B cell (primary cell): ENCODE measurements at regions not wholly inside any gene's neighbourhood (a gene's known extent, or its start where the extent isn't known, plus 50 kb on each side); places are given as distances from the start of the nearest gene placed in this dataset.

Source experiments
- ATAC-seq: fragments of 200-7000 bp; cut with Tn5 transposase; one replicate; pipeline ENCODE4 v1.10.0; 2021; ENCODE audit warnings: low read depth, mild to moderate bottlenecking, moderate number of reproducible peaks, moderate library complexity
- CTCF ChIA-PET: fragments of 350-600 bp; sonication (Branson Sonifier 250); formaldehyde crosslinking; loops from one replicate; lab custom pipeline; 2021; ENCODE audit warnings: antibody characterized with exemption, inconsistent platforms; lab: Charles Lee
- POLR2A ChIA-PET: fragments of 350-600 bp; sonication (Branson Sonifier 250); formaldehyde crosslinking; loops from one replicate; lab custom pipeline; 2021; ENCODE audit warnings: antibody characterized with exemption; lab: Charles Lee
- DNase-seq: peaks from one replicate; pipeline ENCODE4 v3.0.0; 2013
- H2AFZ ChIP-seq: 2 replicates; pipeline ENCODE4 v1.6.1; 2012; ENCODE audit warnings: mild to moderate bottlenecking, low read depth, low read length; ENCODE audit not compliant: insufficient read depth, poor library complexity, severe bottlenecking
- H3K27ac ChIP-seq, 2 donors: 1 replicate in 1 of 2; 2 replicates in 1 of 2; pipeline ENCODE4 v1.5.1; 2012 to 2013; ENCODE audit warnings: low read length in 2 of 2, mild to moderate bottlenecking in 2 of 2, moderate library complexity in 1 of 2
- H3K27me3 ChIP-seq, 4 experiments: fragments of 200-600 bp in 1 of 4; sonication (generic) in 1 of 4; replicated peaks in 1 of 4; 1 replicate in 2 of 4; 2 replicates in 2 of 4; pipeline versions ENCODE4 v1.6.1 to v1.7.0; 2013 to 2016; ENCODE audit warnings: low read length in 3 of 4, mild to moderate bottlenecking in 2 of 4, mixed read lengths in 1 of 4, moderate library complexity in 1 of 4; ENCODE audit not compliant: insufficient read depth in 4 of 4, control insufficient read depth in 3 of 4; ENCODE audit errors: control extremely low read depth in 1 of 4
- H3K36me3 ChIP-seq, 2 experiments: replicated peaks in 1 of 2; 1 replicate in 1 of 2; 2 replicates in 1 of 2; pipeline versions ENCODE4 v1.6.1 to v1.7.1; 2013; ENCODE audit warnings: low read length in 1 of 2; ENCODE audit not compliant: insufficient read depth in 2 of 2, control insufficient read depth in 1 of 2; ENCODE audit errors: control extremely low read depth in 1 of 2, extremely low read depth in 1 of 2
- H3K4me1 ChIP-seq, 2 donors: fragments of 200-600 bp in 1 of 2; sonication (generic) in 1 of 2; 1 replicate in 1 of 2; 2 replicates in 1 of 2; pipeline versions ENCODE4 v1.5.1 to v1.6.1; 2013 to 2017; ENCODE audit warnings: low read length in 2 of 2; ENCODE audit not compliant: control insufficient read depth in 2 of 2, insufficient read depth in 2 of 2
- H3K4me2 ChIP-seq: replicated peaks from 2 replicates; pipeline ENCODE3; 2012; ENCODE audit warnings: mild to moderate bottlenecking, low read depth, low read length; ENCODE audit not compliant: poor library complexity, severe bottlenecking
- H3K4me3 ChIP-seq, 5 experiments: fragments of 200-600 bp in 1 of 5; sonication (generic) in 1 of 5; 1 replicate in 3 of 5; 2 replicates in 2 of 5; pipeline versions ENCODE4 v1.5.1 to v1.7.0; 2011 to 2016; ENCODE audit warnings: low read length in 4 of 5, mild to moderate bottlenecking in 4 of 5, low read depth in 2 of 5, control low read depth in 1 of 5, moderate library complexity in 1 of 5; ENCODE audit not compliant: insufficient read depth in 1 of 5; ENCODE audit errors: control extremely low read depth in 1 of 5, extremely low read depth in 1 of 5
- H3K79me2 ChIP-seq: fragments of 200-600 bp; sonication (generic); one replicate; pipeline ENCODE4 v1.6.0; 2016; ENCODE audit warnings: low read length; ENCODE audit not compliant: control insufficient read depth, insufficient read depth
- H3K9ac ChIP-seq: fragments of 200-600 bp; sonication (generic); 2 replicates; pipeline ENCODE4 v1.6.1; 2017; ENCODE audit warnings: mild to moderate bottlenecking, low read length, moderate library complexity
- H3K9me3 ChIP-seq, 3 donors: one replicate each; pipeline versions ENCODE4 v1.6.1 to v1.7.1; 2013; ENCODE audit warnings: low read length in 2 of 3; ENCODE audit not compliant: control insufficient read depth in 2 of 3, insufficient read depth in 1 of 3; ENCODE audit errors: control extremely low read depth in 1 of 3
- H4K20me1 ChIP-seq: 2 replicates; pipeline ENCODE4 v1.6.0; 2012; ENCODE audit warnings: mild to moderate bottlenecking, low read length; ENCODE audit not compliant: insufficient read depth, control insufficient read depth, poor library complexity, severe bottlenecking
- H3K27ac Mint-ChIP-seq: one replicate; pipeline ENCODE4 v1.8.0; 2021; ENCODE audit warnings: mixed read lengths
- H3K27me3 Mint-ChIP-seq: one replicate; pipeline ENCODE4 v1.8.0; 2021; ENCODE audit warnings: mixed read lengths
- H3K4me1 Mint-ChIP-seq: one replicate; pipeline ENCODE4 v1.8.0; 2021; ENCODE audit warnings: mixed read lengths
- H3K4me3 Mint-ChIP-seq: one replicate; pipeline ENCODE4 v1.8.0; 2021; ENCODE audit warnings: mixed read lengths
- H3K9me3 Mint-ChIP-seq: one replicate; pipeline ENCODE4 v1.8.0; 2022; ENCODE audit warnings: mixed read lengths; ENCODE audit not compliant: insufficient read depth
- CTCF ChIP-seq: fragments of 200-600 bp; IDR thresholded peaks from one replicate; pipeline ENCODE4 v1.8.0; 2022; ENCODE audit warnings: antibody characterized with exemption, mild to moderate bottlenecking
- EZH2 ChIP-seq: IDR thresholded peaks from 2 replicates; pipeline ENCODE4 v1.6.1; 2012; ENCODE audit warnings: borderline replicate concordance, low read depth, mild to moderate bottlenecking, moderate library complexity, low read length; ENCODE audit not compliant: insufficient read depth, poor library complexity, severe bottlenecking
- WGBS: methylation state at CpG from one replicate; pipeline ENCODE4 v1.1.5; 2013; ENCODE audit warnings: missing lambda C conversion rate; ENCODE audit not compliant: insufficient coverage; 5-methylcytosine and 5-hydroxymethylcytosine counted together
- intact Hi-C: fragments of 100-400 bp; cut with micrococcal nuclease; formaldehyde crosslinking; loops from one replicate; pipeline ENCODE4 v1.10.0; 2022

- 85% methylated on average over 8 of the region's 11 CpGs for WGBS
- no peak for ATAC-seq
- peaks cover 1% of the 10 kb centered on the region for H3K4me1 Mint-ChIP-seq
Measured at GRCh38 chr10:32182476-32182875, 126.3 kb upstream of the KIF5B start.

More at GRCh38 chr10:32182476-32182875, 126.3 kb upstream of the KIF5B start:
- ChIA-PET POLR2A (no interaction called here), CTCF (no interaction called here)
- no peaks in the 10 kb centered on the region for H3K9me3 ChIP-seq
- no peak overlapping the region for H3K27ac Mint-ChIP-seq
- H3K27me3 Mint-ChIP-seq: peaks cover 13% of the 10 kb centered on the region
- DNase-seq: no peak
- intact Hi-C loops: no loop called here
- no peaks in the 10 kb centered on the region for H4K20me1 ChIP-seq
- no peaks in the 10 kb centered on the region for H3K9me3 Mint-ChIP-seq
- no peak overlapping the region for H3K4me3 Mint-ChIP-seq
- peaks cover 0 to 7% (median 2%) of the 10 kb centered on the region in 4 experiments for H3K27me3 ChIP-seq
- no peaks in the 10 kb centered on the region for H3K36me3 ChIP-seq
- no peak overlapping the region for H3K4me3 ChIP-seq
- no peak overlapping the region for H3K4me2 ChIP-seq
- no peak for TF ChIP-seq EZH2
- no peak for TF ChIP-seq CTCF
- H2AFZ ChIP-seq: no peak overlapping the region
- H3K79me2 ChIP-seq: no peaks in the 10 kb centered on the region
- no peaks in the 10 kb centered on the region for H3K4me1 ChIP-seq
- H3K9ac ChIP-seq: no peak overlapping the region
- no peak overlapping the region for H3K27ac ChIP-seq
